Mesendoderm (in vitro differentiated cells): ENCODE measurements at regions not wholly inside any gene's neighbourhood (a gene's known extent, or its start where the extent isn't known, plus 50 kb on each side); places are given as distances from the start of the nearest gene placed in this dataset.

Source experiments
- DNase-seq: peaks from one replicate; pipeline ENCODE4 v3.0.0; 2013
- H2AK5ac ChIP-seq: 2 replicates; pipeline ENCODE4 v1.6.1; 2013; ENCODE audit warnings: low read length, inconsistent platforms
- H2BK120ac ChIP-seq: 2 replicates; pipeline ENCODE4 v1.6.1; 2013; ENCODE audit warnings: low read depth, mild to moderate bottlenecking, low read length, moderate library complexity, mixed read lengths
- H2BK15ac ChIP-seq: replicated peaks from 2 replicates; pipeline ENCODE4 v1.6.1; 2013; ENCODE audit warnings: low read depth, mild to moderate bottlenecking, moderate library complexity
- H2BK5ac ChIP-seq: 2 replicates; pipeline ENCODE4 v1.6.1; 2013; ENCODE audit warnings: low read length, inconsistent platforms
- H3K18ac ChIP-seq: 2 replicates; pipeline ENCODE4 v1.6.1; 2013; ENCODE audit warnings: mild to moderate bottlenecking, low read length, mixed read lengths
- H3K23ac ChIP-seq: one replicate; pipeline ENCODE4 v1.6.1; 2013; ENCODE audit warnings: low read length
- H3K27ac ChIP-seq: 2 replicates; pipeline ENCODE4 v1.5.1; 2013; ENCODE audit warnings: low read depth, mild to moderate bottlenecking, inconsistent platforms, low read length, moderate library complexity
- H3K27me3 ChIP-seq: 2 replicates; pipeline ENCODE4 v1.6.1; 2013; ENCODE audit warnings: low read length, control low read depth, mild to moderate bottlenecking, inconsistent platforms; ENCODE audit not compliant: insufficient read depth, poor library complexity
- H3K36me3 ChIP-seq: 2 replicates; pipeline ENCODE4 v1.6.1; 2013; ENCODE audit warnings: low read length, inconsistent platforms; ENCODE audit not compliant: control insufficient read depth, insufficient read depth
- H3K4ac ChIP-seq: one replicate; pipeline ENCODE4 v1.6.1; 2013; ENCODE audit warnings: low read depth, mild to moderate bottlenecking, low read length, moderate library complexity
- H3K4me1 ChIP-seq: 2 replicates; pipeline ENCODE4 v1.6.1; 2013; ENCODE audit warnings: low read depth, low read length, inconsistent platforms; ENCODE audit not compliant: control insufficient read depth
- H3K4me2 ChIP-seq: 2 replicates; pipeline ENCODE4 v1.6.1; 2013; ENCODE audit warnings: low read length
- H3K4me3 ChIP-seq: 2 replicates; pipeline ENCODE4 v1.5.1; 2013; ENCODE audit warnings: mild to moderate bottlenecking, low read length
- H3K56ac ChIP-seq: one replicate; pipeline ENCODE4 v1.6.1; 2013; ENCODE audit warnings: low read length
- H3K79me1 ChIP-seq: 2 replicates; pipeline ENCODE4 v1.6.1; 2013; ENCODE audit warnings: low read length, inconsistent platforms
- H3K79me2 ChIP-seq: 2 replicates; pipeline ENCODE4 v1.6.1; 2013; ENCODE audit warnings: mild to moderate bottlenecking, low read length; ENCODE audit not compliant: control insufficient read depth, insufficient read depth
- H3K9ac ChIP-seq: 2 replicates; pipeline ENCODE4 v1.6.1; 2013; ENCODE audit warnings: low read length, inconsistent platforms
- H4K5ac ChIP-seq: one replicate; pipeline ENCODE4 v1.6.1; 2013; ENCODE audit warnings: low read length
- H4K8ac ChIP-seq: one replicate; pipeline ENCODE4 v1.6.1; 2013; ENCODE audit warnings: low read depth, mild to moderate bottlenecking, control low read depth, low read length, moderate library complexity
- WGBS: extraction: QIAGEN DNeasy Blood & Tissue Kit; methylation state at CpG from one replicate; pipeline ENCODE4 v1.1.7; 2013; ENCODE audit warnings: low lambda C conversion rate, missing lambda C conversion rate; ENCODE audit not compliant: insufficient coverage; ENCODE audit errors: extremely low coverage; 5-methylcytosine and 5-hydroxymethylcytosine counted together

GRCh38 chr5:82859451-82860140, 217.6 kb downstream of the TMEM167A start:
- no peak overlapping the region for H3K4ac ChIP-seq
- H3K4me1 ChIP-seq, result peaks cover 6% of the 10 kb centered on the region
- no peaks in the 10 kb centered on the region for H3K79me2 ChIP-seq
- H3K56ac ChIP-seq, result no peak overlapping the region
- no peaks in the 10 kb centered on the region for H3K27me3 ChIP-seq
- H4K8ac ChIP-seq, result no peak overlapping the region
- no peak overlapping the region for H2BK120ac ChIP-seq
- no peak overlapping the region for H3K4me2 ChIP-seq
- H3K79me1 ChIP-seq, result no peaks in the 10 kb centered on the region
- H3K27ac ChIP-seq, result no peak overlapping the region
- no peak overlapping the region for H3K23ac ChIP-seq
- no CpG with 5 or more reads among the region's 8 CpGs for WGBS
- no peak for DNase-seq
- no peak overlapping the region for H4K5ac ChIP-seq
- H2BK5ac ChIP-seq, result no peak overlapping the region
- H3K9ac ChIP-seq, result no peak overlapping the region
- H3K36me3 ChIP-seq, result no peaks in the 10 kb centered on the region
- no peak overlapping the region for H3K18ac ChIP-seq
- no peak overlapping the region for H2AK5ac ChIP-seq
- H2BK15ac ChIP-seq, result no peak overlapping the region
- no peak overlapping the region for H3K4me3 ChIP-seq

- Histone ChIP-seq H3K4me1 (peaks cover 10% of the 10 kb centered on the region), H3K27ac (no peak overlapping the region), H4K5ac (no peak overlapping the region), H3K4ac (no peak overlapping the region), H3K18ac (no peak overlapping the region), H3K4me2 (no peak overlapping the region), H2BK5ac (no peak overlapping the region), H3K23ac (no peak overlapping the region), H2AK5ac (no peak overlapping the region), H3K79me1 (no peaks in the 10 kb centered on the region), H3K56ac (no peak overlapping the region), H3K27me3 (no peaks in the 10 kb centered on the region), H3K4me3 (no peak overlapping the region), H2BK120ac (no peak overlapping the region), H4K8ac (no peak overlapping the region), H3K79me2 (no peaks in the 10 kb centered on the region), H3K9ac (no peak overlapping the region), H2BK15ac (no peak overlapping the region), H3K36me3 (no peaks in the 10 kb centered on the region)
- no CpG with 5 or more reads among the region's 9 CpGs for WGBS
- DNase-seq, result no peak
Measured at GRCh38 chr5:82858151-82859025, 218.8 kb downstream of the TMEM167A start.

- no peak overlapping the region for H2AK5ac ChIP-seq
- no peak overlapping the region for H3K4me3 ChIP-seq
- no CpG with 5 or more reads among the region's 5 CpGs for WGBS
- no peak overlapping the region for H3K23ac ChIP-seq
- no peaks in the 10 kb centered on the region for H3K36me3 ChIP-seq
- no peak overlapping the region for H2BK15ac ChIP-seq
- H3K27me3 ChIP-seq, result no peaks in the 10 kb centered on the region
- no peak overlapping the region for H3K27ac ChIP-seq
- no peak overlapping the region for H3K56ac ChIP-seq
- no peak overlapping the region for H4K5ac ChIP-seq
- H3K79me2 ChIP-seq, result no peaks in the 10 kb centered on the region
- no peak overlapping the region for H4K8ac ChIP-seq
- no peak overlapping the region for H3K9ac ChIP-seq
- H3K4me1 ChIP-seq, result peaks cover 10% of the 10 kb centered on the region
- no peak overlapping the region for H3K4me2 ChIP-seq
- H3K4ac ChIP-seq, result no peak overlapping the region
- H3K79me1 ChIP-seq, result no peaks in the 10 kb centered on the region
- H3K18ac ChIP-seq, result no peak overlapping the region
- no peak overlapping the region for H2BK5ac ChIP-seq
- no peak overlapping the region for H2BK120ac ChIP-seq
- DNase-seq, result peak; percentile 42
Measured at GRCh38 chr5:82855893-82856550, 221.2 kb downstream of the TMEM167A start.

- no peak overlapping the region for H3K27ac ChIP-seq
- no peak overlapping the region for H2BK5ac ChIP-seq
- no peak overlapping the region for H3K4ac ChIP-seq
- no peak overlapping the region for H3K23ac ChIP-seq
- no peaks in the 10 kb centered on the region for H3K79me2 ChIP-seq
- no peaks in the 10 kb centered on the region for H3K27me3 ChIP-seq
- no peak overlapping the region for H4K5ac ChIP-seq
- H3K9ac ChIP-seq, result no peak overlapping the region
- H4K8ac ChIP-seq, result no peak overlapping the region
- H3K4me2 ChIP-seq, result no peak overlapping the region
- no peak overlapping the region for H2AK5ac ChIP-seq
- no peak overlapping the region for H3K56ac ChIP-seq
- H3K36me3 ChIP-seq, result no peaks in the 10 kb centered on the region
- H3K18ac ChIP-seq, result no peak overlapping the region
- no peak overlapping the region for H2BK15ac ChIP-seq
- no peak overlapping the region for H3K4me3 ChIP-seq
- no peaks in the 10 kb centered on the region for H3K79me1 ChIP-seq
- H3K4me1 ChIP-seq, result peaks cover 10% of the 10 kb centered on the region
- H2BK120ac ChIP-seq, result no peak overlapping the region
- WGBS, result no CpG with 5 or more reads among the region's 3 CpGs
- peak; percentile 94 for DNase-seq
Measured at GRCh38 chr5:82854956-82855355, 222.2 kb downstream of the TMEM167A start.

GRCh38 chr5:82851471-82851870, 225.7 kb downstream of the TMEM167A start:
- H3K4me2 ChIP-seq, result no peak overlapping the region
- H2BK120ac ChIP-seq, result no peak overlapping the region
- H3K4ac ChIP-seq, result no peak overlapping the region
- no peak overlapping the region for H2AK5ac ChIP-seq
- H3K23ac ChIP-seq, result no peak overlapping the region
- H2BK5ac ChIP-seq, result no peak overlapping the region
- H3K36me3 ChIP-seq, result no peaks in the 10 kb centered on the region
- no peak for DNase-seq
- H3K4me3 ChIP-seq, result no peak overlapping the region
- H4K8ac ChIP-seq, result no peak overlapping the region
- H3K27me3 ChIP-seq, result no peaks in the 10 kb centered on the region
- no peak overlapping the region for H4K5ac ChIP-seq
- no peak overlapping the region for H3K27ac ChIP-seq
- peaks cover 10% of the 10 kb centered on the region for H3K4me1 ChIP-seq
- H3K56ac ChIP-seq, result no peak overlapping the region
- no peak overlapping the region for H3K18ac ChIP-seq
- WGBS, result no CpG with 5 or more reads among the region's 3 CpGs
- H2BK15ac ChIP-seq, result no peak overlapping the region
- H3K9ac ChIP-seq, result no peak overlapping the region
- H3K79me2 ChIP-seq, result no peaks in the 10 kb centered on the region
- no peaks in the 10 kb centered on the region for H3K79me1 ChIP-seq
